OCI-LY1 (cell line): ENCODE measurements at regions not wholly inside any gene's neighbourhood (a gene's known extent, or its start where the extent isn't known, plus 50 kb on each side); places are given as distances from the start of the nearest gene placed in this dataset.

Experiments
- CTCF ChIP-seq: fragments of 200-600 bp; sonication (generic), shearing (Covaris generic); IDR thresholded peaks from 2 replicates; pipeline ENCODE4 v1.5.1; 2017; ENCODE audit warnings: mild to moderate bottlenecking, antibody characterized with exemption, low read length, moderate library complexity, mixed read lengths
- EZH2 ChIP-seq: fragments of 200-600 bp; sonication (generic), shearing (Covaris generic); IDR thresholded peaks from 2 replicates; pipeline ENCODE4 v1.8.0; 2017; ENCODE audit warnings: borderline replicate concordance, mixed run types, mild to moderate bottlenecking, antibody characterized with exemption, low read length, moderate library complexity, mixed read lengths

DNA sequence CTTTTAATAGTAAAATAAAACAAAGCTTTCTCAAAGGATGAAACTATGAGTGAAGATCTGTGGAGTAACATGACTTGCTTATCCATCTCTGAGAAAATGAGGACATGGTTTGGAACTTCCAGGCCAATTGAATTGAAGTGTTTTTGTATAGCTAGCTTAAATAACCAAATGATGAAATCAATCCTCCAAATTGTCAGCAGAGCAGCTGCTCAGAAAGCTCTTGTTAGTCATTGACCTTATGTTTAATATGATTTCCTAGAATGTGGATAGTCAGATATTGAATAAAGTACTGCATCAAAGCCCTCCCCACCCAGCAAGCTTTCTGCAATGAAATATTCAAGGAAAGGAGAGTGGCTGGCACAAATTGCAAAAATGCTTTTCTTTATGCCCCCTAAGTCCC, 437.2 kb downstream of the MFSD1 start:
- TF ChIP-seq CTCF (no peak), EZH2 (no peak)
